PC-9 (cell line): ENCODE measurements at regions not wholly inside any gene's neighbourhood (a gene's known extent, or its start where the extent isn't known, plus 50 kb on each side); places are given as distances from the start of the nearest gene placed in this dataset.

ENCODE experiments used
- EZH2 ChIP-seq: fragments of 200-600 bp; sonication (generic); IDR thresholded peaks from 2 replicates; pipeline ENCODE4 v1.8.0; 2017; ENCODE audit warnings: antibody characterized with exemption, low read depth
- TF ChIP-seq, protein P1 (sequence below): fragments of 200-600 bp; sonication (generic); conservative IDR thresholded peaks from 2 replicates; pipeline ENCODE4 v1.6.1; 2017; ENCODE audit warnings: mixed run types, antibody characterized with exemption, mild to moderate bottlenecking, moderate library complexity

DNA sequence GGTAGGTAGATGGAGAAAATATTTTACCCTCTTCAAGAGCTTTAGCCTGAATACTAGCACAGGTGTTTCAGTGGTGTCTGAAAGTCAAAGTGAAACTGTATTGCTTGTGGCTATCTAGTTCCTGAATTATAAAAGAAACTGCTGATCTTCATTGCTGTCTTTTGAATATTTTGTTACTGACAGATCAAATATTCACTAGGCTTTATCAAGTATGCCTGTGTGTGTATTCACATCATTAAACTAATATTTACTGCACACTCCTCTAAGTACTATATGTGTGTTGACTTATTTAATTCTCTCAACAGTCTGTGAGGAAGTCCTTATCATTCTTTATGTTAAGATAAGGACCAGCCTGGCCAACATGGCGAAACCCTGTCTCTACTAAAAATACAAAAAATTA lies 139.6 kb downstream of the SOCS6 start:
- TF ChIP-seq, protein P1, sequence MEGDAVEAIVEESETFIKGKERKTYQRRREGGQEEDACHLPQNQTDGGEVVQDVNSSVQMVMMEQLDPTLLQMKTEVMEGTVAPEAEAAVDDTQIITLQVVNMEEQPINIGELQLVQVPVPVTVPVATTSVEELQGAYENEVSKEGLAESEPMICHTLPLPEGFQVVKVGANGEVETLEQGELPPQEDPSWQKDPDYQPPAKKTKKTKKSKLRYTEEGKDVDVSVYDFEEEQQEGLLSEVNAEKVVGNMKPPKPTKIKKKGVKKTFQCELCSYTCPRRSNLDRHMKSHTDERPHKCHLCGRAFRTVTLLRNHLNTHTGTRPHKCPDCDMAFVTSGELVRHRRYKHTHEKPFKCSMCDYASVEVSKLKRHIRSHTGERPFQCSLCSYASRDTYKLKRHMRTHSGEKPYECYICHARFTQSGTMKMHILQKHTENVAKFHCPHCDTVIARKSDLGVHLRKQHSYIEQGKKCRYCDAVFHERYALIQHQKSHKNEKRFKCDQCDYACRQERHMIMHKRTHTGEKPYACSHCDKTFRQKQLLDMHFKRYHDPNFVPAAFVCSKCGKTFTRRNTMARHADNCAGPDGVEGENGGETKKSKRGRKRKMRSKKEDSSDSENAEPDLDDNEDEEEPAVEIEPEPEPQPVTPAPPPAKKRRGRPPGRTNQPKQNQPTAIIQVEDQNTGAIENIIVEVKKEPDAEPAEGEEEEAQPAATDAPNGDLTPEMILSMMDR = no peak
- no peak for TF ChIP-seq EZH2
